ENCODE measurements at regions not wholly inside any gene's neighbourhood (a gene's known extent, or its start where the extent isn't known, plus 50 kb on each side); places are given as distances from the start of the nearest gene placed in this dataset.

GRCh38 chr3:158882445-158882844 is 80.6 kb downstream of the MFSD1 start:
- Histone ChIP-seq H3K79me2 (replicated peaks; ENCODE audit: insufficient read depth, low read length) (no peaks in the 10 kb centered on the region), H3K4me3 (ENCODE audit: low read length) (no peak overlapping the region), H3K27ac (ENCODE audit: low read length) (no peak overlapping the region), H3K36me3 (ENCODE audit: insufficient read depth, low read length) (no peaks in the 10 kb centered on the region), H4K20me1 (ENCODE audit: insufficient read depth) (no peaks in the 10 kb centered on the region), H3F3A (ENCODE audit: insufficient read depth, low read length, poor library complexity, severe bottlenecking) (no peaks in the 10 kb centered on the region), H3K27me3 (ENCODE audit: insufficient read depth, low read depth, low read length) (no peaks in the 10 kb centered on the region), H3K9me2 (ENCODE audit: insufficient read depth, low read length) (no peaks in the 10 kb centered on the region), H3K9me3 (ENCODE audit: low read length) (no peaks in the 10 kb centered on the region), H2AFZ (ENCODE audit: low read depth, low read length) (no peak overlapping the region), H3K4me2 (ENCODE audit: low read length) (no peak overlapping the region), H3K9ac (ENCODE audit: low read length) (no peak overlapping the region)
- TF ChIP-seq CTCF (IDR thresholded peaks at IDR 0.05; ENCODE audit: poor library complexity, severe bottlenecking) = no peak
- no peak for TF ChIP-seq POLR2AphosphoS5 (IDR thresholded peaks at IDR 0.05)
- TF ChIP-seq EP300 (conservative IDR thresholded peaks at IDR 0.05; ENCODE audit: poor library complexity, severe bottlenecking) = no peak
- no peak for TF ChIP-seq RAD21 (conservative IDR thresholded peaks at IDR 0.05)

- Histone ChIP-seq H3K27ac (ENCODE audit: low read length) (no peak overlapping the region), H3K79me2 (replicated peaks; ENCODE audit: insufficient read depth, low read length) (no peaks in the 10 kb centered on the region), H3K27me3 (ENCODE audit: insufficient read depth, low read depth, low read length) (no peaks in the 10 kb centered on the region), H4K20me1 (ENCODE audit: insufficient read depth) (no peaks in the 10 kb centered on the region), H3K9me3 (ENCODE audit: low read length) (no peaks in the 10 kb centered on the region), H2AFZ (ENCODE audit: low read depth, low read length) (no peak overlapping the region), H3K36me3 (ENCODE audit: insufficient read depth, low read length) (no peaks in the 10 kb centered on the region), H3K9ac (ENCODE audit: low read length) (no peak overlapping the region), H3K4me3 (ENCODE audit: low read length) (no peak overlapping the region), H3K9me2 (ENCODE audit: insufficient read depth, low read length) (no peaks in the 10 kb centered on the region), H3K4me2 (ENCODE audit: low read length) (no peak overlapping the region), H3F3A (ENCODE audit: insufficient read depth, low read length, poor library complexity, severe bottlenecking) (no peaks in the 10 kb centered on the region)
- TF ChIP-seq CTCF (IDR thresholded peaks at IDR 0.05; ENCODE audit: poor library complexity, severe bottlenecking) = no peak
- no peak for TF ChIP-seq POLR2AphosphoS5 (IDR thresholded peaks at IDR 0.05)
- no peak for TF ChIP-seq EP300 (conservative IDR thresholded peaks at IDR 0.05; ENCODE audit: poor library complexity, severe bottlenecking)
- TF ChIP-seq EZH2 (IDR thresholded peaks at IDR 0.05; ENCODE audit: borderline replicate concordance, insufficient read depth, low read length, poor library complexity, severe bottlenecking) = no peak
- TF ChIP-seq REST (IDR thresholded peaks at IDR 0.05; ENCODE audit: borderline replicate concordance) = no peak
- TF ChIP-seq SMC3 (conservative IDR thresholded peaks at IDR 0.05; ENCODE audit: poor library complexity) = no peak
- TF ChIP-seq MXI1 (conservative IDR thresholded peaks at IDR 0.05; ENCODE audit: poor library complexity, severe bottlenecking) = no peak
- TF ChIP-seq TAF1 (IDR thresholded peaks at IDR 0.05; ENCODE audit: low read depth) = no peak
- TF ChIP-seq RAD21 (conservative IDR thresholded peaks at IDR 0.05) = no peak
Measured at GRCh38 chr3:158896729-158897128, 94.9 kb downstream of the MFSD1 start.

All from neural cell (in vitro differentiated cells).